Stomach (tissue), 8 donors: ENCODE measurements at regions not wholly inside any gene's neighbourhood (a gene's known extent, or its start where the extent isn't known, plus 50 kb on each side); places are given as distances from the start of the nearest gene placed in this dataset.

Experiments used
- DNase-seq, 2 donors: peaks; one replicate each; pipeline versions ENCODE4 v3.0.0 to v3.0.0-alpha.2; 2013 to 2019
- H3K27ac ChIP-seq, 5 donors: fragments of 200-600 bp in 4 of 5; sonication (generic) in 4 of 5; one replicate each; pipeline ENCODE4 v1.5.1; 2013 to 2019; ENCODE audit warnings: mild to moderate bottlenecking in 1 of 5, moderate library complexity in 1 of 5
- H3K27me3 ChIP-seq, 3 donors: fragments of 200-600 bp; sonication (generic); one replicate each; pipeline ENCODE4 v1.5.1; 2017 to 2019; ENCODE audit warnings: mixed run types in 1 of 3
- H3K36me3 ChIP-seq, 4 donors: fragments of 200-600 bp; sonication (generic); 1 replicate in 3 of 4; 2 replicates in 1 of 4; pipeline ENCODE4 v1.5.1; 2016 to 2019
- H3K4me1 ChIP-seq, 4 donors: fragments of 200-600 bp; sonication (generic); one replicate each; pipeline ENCODE4 v1.5.1; 2016 to 2019
- H3K4me3 ChIP-seq, 4 donors: fragments of 200-600 bp; sonication (generic) in 3 of 4; one replicate each; pipeline ENCODE4 v1.5.1; 2016 to 2019; ENCODE audit warnings: mild to moderate bottlenecking in 1 of 4
- H3K9me3 ChIP-seq, 4 donors: fragments of 200-600 bp; sonication (generic); one replicate each; pipeline ENCODE4 v1.5.1; 2016 to 2019
- CTCF ChIP-seq, 7 experiments: fragments of 450-650 bp in 4 of 7; fragments of 200-600 bp in 3 of 7; sonication (generic) in 3 of 7; IDR thresholded peaks; one replicate each; pipeline ENCODE4 v1.5.1; 2016 to 2019; ENCODE audit warnings: antibody characterized with exemption in 7 of 7, control low read depth in 2 of 7, mild to moderate bottlenecking in 1 of 7
- EP300 ChIP-seq: sonication (generic); formaldehyde crosslinking; IDR thresholded peaks from one replicate; pipeline ENCODE4 v1.6.1; 2017; ENCODE audit warnings: antibody characterized with exemption
- POLR2A ChIP-seq, 4 donors: fragments of 450-650 bp; IDR thresholded peaks; one replicate each; pipeline ENCODE4 v1.6.1; 2016; ENCODE audit warnings: antibody characterized with exemption in 4 of 4, control low read depth in 2 of 4, mild to moderate bottlenecking in 1 of 4, moderate library complexity in 1 of 4
- POLR2AphosphoS5 ChIP-seq, 3 donors: sonication (generic); formaldehyde crosslinking; IDR thresholded peaks; one replicate each; pipeline ENCODE4 v1.6.1; 2016; ENCODE audit warnings: antibody characterized with exemption in 3 of 3
- WGBS, 5 donors: extraction: QIAGEN DNeasy Blood & Tissue Kit in 3 of 5; methylation state at CpG; one replicate each; pipeline versions ENCODE4 v1.1.5 to v1.1.7; 2013 to 2018; 5-methylcytosine and 5-hydroxymethylcytosine counted together
- intact Hi-C: fragments of 100-400 bp; cut with DNase I; formaldehyde crosslinking; loops from one replicate; pipeline ENCODE4 v1.15.1; 2023; ENCODE audit warnings: low total_unique reads
- donor health status: healthy with polysubstance abuse.
- donor health status: Bipolar disorder and iron deficiency.
- donor health status: healthy.

GRCh38 chrX:5802391-5802790, 426.3 kb downstream of the NLGN4X start:
- no peaks in the 10 kb centered on the region for H3K36me3 ChIP-seq
- no peak for TF ChIP-seq POLR2A (IDR thresholded peaks at IDR 0.05)
- no peak for TF ChIP-seq CTCF (IDR thresholded peaks at IDR 0.05)
- TF ChIP-seq EP300: no peak
- TF ChIP-seq POLR2AphosphoS5 (IDR thresholded peaks at IDR 0.05): no peak
- H3K27me3 ChIP-seq: no peaks in the 10 kb centered on the region
- H3K9me3 ChIP-seq: peaks cover 0 to 14% (median 0%) of the 10 kb centered on the region in 4 donors
- no peak overlapping the region for H3K27ac ChIP-seq
- no peak for DNase-seq
- no peaks in the 10 kb centered on the region for H3K4me1 ChIP-seq
- 43 to 71% (median 60%) methylated on average over 1 of the region's 1 CpG for WGBS, 5 donors
- intact Hi-C loops: no loop called here
- H3K4me3 ChIP-seq: no peak overlapping the region

GRCh38 chrX:5791721-5792120, 436.9 kb downstream of the NLGN4X start:
- no peak for DNase-seq
- Histone ChIP-seq H3K4me3 (no peak overlapping the region), H3K9me3 (no peaks in the 10 kb centered on the region), H3K36me3 (no peaks in the 10 kb centered on the region), H3K27me3 (no peaks in the 10 kb centered on the region), H3K27ac (no peak overlapping the region), H3K4me1 (no peaks in the 10 kb centered on the region)
- intact Hi-C loops: no loop called here
- no peak for TF ChIP-seq EP300
- no peak for TF ChIP-seq POLR2A (IDR thresholded peaks at IDR 0.05)
- no peak for TF ChIP-seq CTCF (IDR thresholded peaks at IDR 0.05)
- no peak for TF ChIP-seq POLR2AphosphoS5 (IDR thresholded peaks at IDR 0.05)
- WGBS, 5 donors: 72 to 87% (median 73%) methylated on average over 4 of the region's 4 CpGs

- no peaks in the 10 kb centered on the region for H3K27me3 ChIP-seq
- DNase-seq: no peak
- H3K9me3 ChIP-seq: no peaks in the 10 kb centered on the region
- TF ChIP-seq EP300: no peak
- no peak for TF ChIP-seq POLR2A (IDR thresholded peaks at IDR 0.05)
- no peak for TF ChIP-seq POLR2AphosphoS5 (IDR thresholded peaks at IDR 0.05)
- no peak for TF ChIP-seq CTCF (IDR thresholded peaks at IDR 0.05)
- no peaks in the 10 kb centered on the region for H3K4me1 ChIP-seq
- no peak overlapping the region for H3K4me3 ChIP-seq
- intact Hi-C loops: no loop called here
- no peak overlapping the region for H3K27ac ChIP-seq
- no peaks in the 10 kb centered on the region for H3K36me3 ChIP-seq
- 59 to 71% (median 69%) methylated on average over 4 of the region's 4 CpGs for WGBS, 5 donors
Measured at GRCh38 chrX:5788910-5789309, 439.8 kb downstream of the NLGN4X start.

- no peak overlapping the region for H3K4me3 ChIP-seq
- intact Hi-C loops: no loop called here
- no peaks in the 10 kb centered on the region for H3K27me3 ChIP-seq
- no peaks in the 10 kb centered on the region for H3K36me3 ChIP-seq
- 47 to 64% (median 62%) methylated on average over 2 of the region's 2 CpGs for WGBS, 5 donors
- DNase-seq: no peak
- H3K4me1 ChIP-seq: no peaks in the 10 kb centered on the region
- H3K27ac ChIP-seq: no peak overlapping the region
- H3K9me3 ChIP-seq: no peaks in the 10 kb centered on the region
- no peak for TF ChIP-seq CTCF (IDR thresholded peaks at IDR 0.05)
- no peak for TF ChIP-seq POLR2A (IDR thresholded peaks at IDR 0.05)
- no peak for TF ChIP-seq EP300
- TF ChIP-seq POLR2AphosphoS5 (IDR thresholded peaks at IDR 0.05): no peak
Measured at GRCh38 chrX:5780821-5781220, 447.8 kb downstream of the NLGN4X start.
